Erythroblast (primary cell): ENCODE measurements at regions not wholly inside any gene's neighbourhood (a gene's known extent, or its start where the extent isn't known, plus 50 kb on each side); places are given as distances from the start of the nearest gene placed in this dataset.
"Not testable (repeated sequence)": the region's sequence is repeated elsewhere in the genome, so short reads cannot be mapped to it uniquely, and the experiment has no call there.

ENCODE experiments used
- DNase-seq, 2 experiments: peaks; one replicate each; lab custom pipeline; 2025; lab: John Stamatoyannopoulos, UW
- GATA1 ChIP-seq: IDR thresholded peaks from 2 replicates; pipeline ENCODE4 v1.6.1; 2011; ENCODE audit warnings: low read depth, mild to moderate bottlenecking, control low read depth, low read length, moderate library complexity
- POLR2A ChIP-seq: IDR thresholded peaks from 2 replicates; pipeline ENCODE4 v1.6.1; 2011; ENCODE audit warnings: mild to moderate bottlenecking, low read length

- DNase-seq: not testable (repeated sequence)
Measured at GRCh38 chr1:78203410-78203982, 157.7 kb downstream of the GIPC2 start.

- DNase-seq: no peak
- TF ChIP-seq GATA1 (no peak), POLR2A (no peak)
Measured at GRCh38 chr1:78210175-78210574, 164.4 kb downstream of the GIPC2 start.

- TF ChIP-seq GATA1 (no peak), POLR2A (no peak)
- DNase-seq: no peak
Measured at GRCh38 chr1:78211483-78212092, 165.8 kb downstream of the GIPC2 start.

GRCh38 chr1:78214334-78214733 lies 168.6 kb downstream of the GIPC2 start:
- no peak for DNase-seq
- no peak for TF ChIP-seq POLR2A
- no peak for TF ChIP-seq GATA1

- TF ChIP-seq POLR2A (no peak), GATA1 (no peak)
- no peak for DNase-seq
Measured at GRCh38 chr1:78222225-78222959, 176.6 kb downstream of the GIPC2 start.

GRCh38 chr1:78222960-78223358 lies 177.2 kb downstream of the GIPC2 start:
- TF ChIP-seq GATA1 (no peak), POLR2A (no peak)
- no peak for DNase-seq

- no peak for DNase-seq
- no peak for TF ChIP-seq POLR2A
- no peak for TF ChIP-seq GATA1
Measured at GRCh38 chr1:78223417-78224215, 177.8 kb downstream of the GIPC2 start.

- TF ChIP-seq POLR2A (no peak), GATA1 (no peak)
- no peak for DNase-seq
Measured at GRCh38 chr1:78224246-78224785, 178.6 kb downstream of the GIPC2 start.

GRCh38 chr1:78224861-78225552 lies 179.2 kb downstream of the GIPC2 start:
- TF ChIP-seq GATA1 (no peak), POLR2A (no peak)
- no peak for DNase-seq

- no peak for DNase-seq
Measured at GRCh38 chr1:78226784-78227183, 181.0 kb downstream of the GIPC2 start.

GRCh38 chr1:78227705-78228635 lies 182.2 kb downstream of the GIPC2 start:
- TF ChIP-seq POLR2A (no peak), GATA1 (no peak)
- no peak for DNase-seq

More at GRCh38 chr1:78226784-78227183, 181.0 kb downstream of the GIPC2 start:
- TF ChIP-seq POLR2A (no peak), GATA1 (no peak)

GRCh38 chr1:78229344-78229743 lies 183.6 kb downstream of the GIPC2 start:
- no peak for DNase-seq
- no peak for TF ChIP-seq POLR2A
- no peak for TF ChIP-seq GATA1

- no peak for DNase-seq
- TF ChIP-seq POLR2A: no peak
- TF ChIP-seq GATA1: no peak
Measured at GRCh38 chr1:78231477-78231876, 185.7 kb downstream of the GIPC2 start.
